GM23338 (cell line): ENCODE measurements at regions not wholly inside any gene's neighbourhood (a gene's known extent, or its start where the extent isn't known, plus 50 kb on each side); places are given as distances from the start of the nearest gene placed in this dataset.

Source experiments
- ATAC-seq: fragments of 200-7000 bp; cut with Tn5 transposase; 3 replicates; pipeline ENCODE4 v1.9.1; 2020
- DNase-seq: peaks from one replicate; pipeline ENCODE4 v3.0.0-alpha.2; 2015; ENCODE audit warnings: low spot score
- H2AFZ ChIP-seq: fragments of 200-600 bp; sonication (generic); 2 replicates; pipeline ENCODE4 v1.8.0; 2016; ENCODE audit warnings: antibody characterized with exemption, mild to moderate bottlenecking, moderate library complexity
- H3F3A ChIP-seq: fragments of 200-600 bp; sonication (generic); replicated peaks from 2 replicates; pipeline ENCODE4 v1.8.0; 2017; ENCODE audit warnings: antibody characterized with exemption, mixed run types, low read depth
- H3K27ac ChIP-seq: fragments of 200-600 bp; sonication (generic); 2 replicates; pipeline ENCODE4 v1.6.1; 2016; ENCODE audit warnings: low read depth
- H3K27me3 ChIP-seq: fragments of 200-600 bp; sonication (generic); 2 replicates; pipeline ENCODE4 v1.8.0; 2016; ENCODE audit warnings: mild to moderate bottlenecking, mixed run types, moderate library complexity; ENCODE audit not compliant: insufficient read depth
- H3K36me3 ChIP-seq: fragments of 200-600 bp; sonication (generic); 2 replicates; pipeline ENCODE4 v1.8.0; 2016; ENCODE audit warnings: mild to moderate bottlenecking; ENCODE audit not compliant: insufficient read depth
- H3K4me1 ChIP-seq: fragments of 200-600 bp; sonication (generic); 2 replicates; pipeline ENCODE4 v1.8.0; 2016; ENCODE audit warnings: mild to moderate bottlenecking, moderate library complexity; ENCODE audit not compliant: insufficient read depth
- H3K4me2 ChIP-seq: fragments of 200-600 bp; sonication (generic); 2 replicates; pipeline ENCODE4 v1.7.1; 2017; ENCODE audit warnings: mixed run types
- H3K4me3 ChIP-seq: fragments of 200-600 bp; sonication (generic); 2 replicates; pipeline ENCODE4 v1.6.1; 2016; ENCODE audit warnings: mixed run types
- H3K79me2 ChIP-seq: fragments of 200-600 bp; sonication (generic); replicated peaks from 2 replicates; pipeline ENCODE4 v1.8.0; 2017; ENCODE audit warnings: mild to moderate bottlenecking; ENCODE audit not compliant: insufficient read depth
- H3K9me2 ChIP-seq: fragments of 200-600 bp; sonication (generic); 2 replicates; pipeline ENCODE4 v1.8.0; 2017; ENCODE audit not compliant: insufficient read depth
- H4K20me1 ChIP-seq: fragments of 200-600 bp; sonication (generic); replicated peaks from 2 replicates; pipeline ENCODE4 v1.8.0; 2017; ENCODE audit warnings: mild to moderate bottlenecking; ENCODE audit not compliant: insufficient read depth
- H3K27ac Mint-ChIP-seq: 2 replicates; pipeline ENCODE4 v1.8.0; 2020; ENCODE audit warnings: inconsistent platforms, mild to moderate bottlenecking, moderate library complexity, mixed read lengths
- H3K27me3 Mint-ChIP-seq: 3 replicates; pipeline ENCODE4 v1.8.0; 2022; ENCODE audit warnings: low read depth, mild to moderate bottlenecking, moderate library complexity, mixed read lengths, inconsistent platforms; ENCODE audit not compliant: insufficient read depth, poor library complexity
- H3K36me3 Mint-ChIP-seq: 3 replicates; pipeline ENCODE4 v1.8.0; 2021; ENCODE audit warnings: low read depth, mild to moderate bottlenecking, inconsistent platforms, moderate library complexity, mixed read lengths
- H3K4me1 Mint-ChIP-seq: 3 replicates; pipeline ENCODE4 v1.8.0; 2020; ENCODE audit warnings: mild to moderate bottlenecking, inconsistent platforms, mixed read lengths
- H3K4me3 Mint-ChIP-seq: 3 replicates; pipeline ENCODE4 v1.8.0; 2021; ENCODE audit warnings: moderate library complexity, mild to moderate bottlenecking, inconsistent platforms, mixed read lengths
- H3K9me3 Mint-ChIP-seq: 3 replicates; pipeline ENCODE4 v1.8.0; 2020; ENCODE audit warnings: moderate library complexity, mild to moderate bottlenecking, inconsistent platforms, mixed read lengths
- CREB1 ChIP-seq: fragments of 250-450 bp; sonication (Bioruptor Pico); IDR thresholded peaks from 2 replicates; pipeline ENCODE4 v1.5.0; 2020; ENCODE audit warnings: low read depth, mild to moderate bottlenecking, moderate library complexity
- EZH2 ChIP-seq: fragments of 200-600 bp; sonication (generic); IDR thresholded peaks from one replicate; pipeline ENCODE4 v1.8.0; 2017; ENCODE audit warnings: antibody characterized with exemption, mild to moderate bottlenecking, low read depth; ENCODE audit not compliant: unreplicated experiment
- EZH2phosphoT487 ChIP-seq: fragments of 200-600 bp; sonication (generic); IDR thresholded peaks from one replicate; pipeline ENCODE4 v1.8.1; 2018; ENCODE audit warnings: antibody characterized with exemption; ENCODE audit not compliant: unreplicated experiment
- JUNB ChIP-seq: IDR thresholded peaks from one replicate; pipeline ENCODE4 v1.6.1; 2016; ENCODE audit warnings: antibody characterized with exemption; ENCODE audit not compliant: unreplicated experiment
- NANOG ChIP-seq: IDR thresholded peaks from 2 replicates; pipeline ENCODE4 v1.6.1; 2016; ENCODE audit warnings: antibody characterized with exemption, borderline replicate concordance
- POLR2AphosphoS5 ChIP-seq: IDR thresholded peaks from 2 replicates; pipeline ENCODE4 v1.6.1; 2016; ENCODE audit warnings: antibody characterized with exemption, low read depth
- STAT1 ChIP-seq: IDR thresholded peaks from one replicate; pipeline ENCODE4 v1.6.1; 2016; ENCODE audit warnings: antibody characterized with exemption; ENCODE audit not compliant: unreplicated experiment
- ZNF114 ChIP-seq: fragments of 250-450 bp; sonication (Bioruptor Pico); IDR thresholded peaks from 2 replicates; pipeline ENCODE4 v1.5.0; 2020; ENCODE audit warnings: mild to moderate bottlenecking, moderate library complexity
- ZNF331 ChIP-seq: fragments of 250-450 bp; sonication (Bioruptor Pico); IDR thresholded peaks from 2 replicates; pipeline ENCODE4 v1.5.0; 2020; ENCODE audit warnings: low read depth, mild to moderate bottlenecking, moderate library complexity
- TF ChIP-seq, protein P1 (sequence below): IDR thresholded peaks from one replicate; pipeline ENCODE4 v1.6.1; 2018; ENCODE audit warnings: antibody characterized with exemption; ENCODE audit not compliant: unreplicated experiment
- TF ChIP-seq, protein P2 (sequence below): fragments of 250-450 bp; sonication (Bioruptor Pico); IDR thresholded peaks from 2 replicates; pipeline ENCODE4 v1.5.0; 2020; ENCODE audit warnings: mild to moderate bottlenecking, moderate library complexity
- TF ChIP-seq, protein P3 (sequence below): IDR thresholded peaks from 2 replicates; pipeline ENCODE4 v1.6.1; 2016; ENCODE audit warnings: antibody characterized with exemption
- TF ChIP-seq, protein P4 (sequence below), 2 experiments: fragments of 200-600 bp in 1 of 2; sonication (generic) in 1 of 2; conservative IDR thresholded peaks; 2 replicates each; pipeline versions ENCODE4 v1.5.1 to v1.6.1; 2016 to 2017; ENCODE audit warnings: antibody characterized with exemption in 2 of 2, low read depth in 2 of 2, mild to moderate bottlenecking in 2 of 2, moderate library complexity in 1 of 2

DNA sequence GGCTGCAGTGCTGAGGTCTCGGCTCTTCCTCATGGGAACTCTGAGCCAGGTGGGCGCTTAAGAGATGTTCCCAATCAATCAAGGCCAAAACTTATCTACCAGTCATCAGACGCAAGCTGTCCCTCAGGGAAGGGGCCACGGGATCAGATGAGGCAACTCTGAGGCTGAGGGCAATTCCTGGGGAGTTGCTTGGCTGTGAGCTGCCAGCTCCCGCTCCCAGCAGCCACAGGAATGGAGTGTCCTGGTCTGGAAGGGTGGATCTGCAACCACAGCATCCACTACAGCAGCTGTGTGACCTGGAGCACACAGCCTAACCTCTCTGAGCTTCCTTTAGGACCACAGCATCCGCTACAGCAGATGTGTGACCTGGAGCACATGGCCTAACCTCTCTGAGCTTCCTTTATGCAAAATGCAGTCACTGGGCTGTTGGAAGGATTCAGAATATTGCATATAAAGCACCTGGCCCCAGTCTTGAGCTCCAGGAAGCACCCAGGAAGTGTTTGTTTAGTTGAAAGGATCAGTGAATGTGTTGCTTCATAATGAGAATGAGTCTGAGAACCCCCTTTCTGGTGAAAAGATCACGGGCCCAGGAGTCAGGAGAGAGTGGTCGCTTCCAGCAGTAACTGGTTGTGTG, 60.9 kb downstream of the TFAP2C start:
- H3K9me3 Mint-ChIP-seq, result no peaks in the 10 kb centered on the region
- Histone ChIP-seq H3K9me2 (no peaks in the 10 kb centered on the region), H3K27me3 (no peaks in the 10 kb centered on the region), H4K20me1 (no peaks in the 10 kb centered on the region), H2AFZ (peak overlapping the region; percentile 32; the same call in 1 of the 2 replicates), H3K4me1 (peaks cover 22% of the 10 kb centered on the region; the same call in 1 of the 2 replicates), H3K79me2 (no peaks in the 10 kb centered on the region), H3K4me2 (no peak overlapping the region), H3F3A (no peaks in the 10 kb centered on the region), H3K36me3 (no peaks in the 10 kb centered on the region), H3K27ac (no peak overlapping the region), H3K4me3 (no peak overlapping the region)
- peaks cover 25% of the 10 kb centered on the region for H3K4me1 Mint-ChIP-seq
- no peak overlapping the region for H3K4me3 Mint-ChIP-seq
- DNase-seq (no peak), ATAC-seq (no peak)
- TF ChIP-seq STAT1 (no peak), EZH2phosphoT487 (no peak), EZH2 (no peak), ZNF114 (CRISPR knock-in tag) (no peak), ZNF331 (CRISPR knock-in tag) (no peak), CREB1 (CRISPR knock-in tag) (no peak), NANOG (no peak), POLR2AphosphoS5 (no peak), JUNB (no peak)
- TF ChIP-seq, protein P1, sequence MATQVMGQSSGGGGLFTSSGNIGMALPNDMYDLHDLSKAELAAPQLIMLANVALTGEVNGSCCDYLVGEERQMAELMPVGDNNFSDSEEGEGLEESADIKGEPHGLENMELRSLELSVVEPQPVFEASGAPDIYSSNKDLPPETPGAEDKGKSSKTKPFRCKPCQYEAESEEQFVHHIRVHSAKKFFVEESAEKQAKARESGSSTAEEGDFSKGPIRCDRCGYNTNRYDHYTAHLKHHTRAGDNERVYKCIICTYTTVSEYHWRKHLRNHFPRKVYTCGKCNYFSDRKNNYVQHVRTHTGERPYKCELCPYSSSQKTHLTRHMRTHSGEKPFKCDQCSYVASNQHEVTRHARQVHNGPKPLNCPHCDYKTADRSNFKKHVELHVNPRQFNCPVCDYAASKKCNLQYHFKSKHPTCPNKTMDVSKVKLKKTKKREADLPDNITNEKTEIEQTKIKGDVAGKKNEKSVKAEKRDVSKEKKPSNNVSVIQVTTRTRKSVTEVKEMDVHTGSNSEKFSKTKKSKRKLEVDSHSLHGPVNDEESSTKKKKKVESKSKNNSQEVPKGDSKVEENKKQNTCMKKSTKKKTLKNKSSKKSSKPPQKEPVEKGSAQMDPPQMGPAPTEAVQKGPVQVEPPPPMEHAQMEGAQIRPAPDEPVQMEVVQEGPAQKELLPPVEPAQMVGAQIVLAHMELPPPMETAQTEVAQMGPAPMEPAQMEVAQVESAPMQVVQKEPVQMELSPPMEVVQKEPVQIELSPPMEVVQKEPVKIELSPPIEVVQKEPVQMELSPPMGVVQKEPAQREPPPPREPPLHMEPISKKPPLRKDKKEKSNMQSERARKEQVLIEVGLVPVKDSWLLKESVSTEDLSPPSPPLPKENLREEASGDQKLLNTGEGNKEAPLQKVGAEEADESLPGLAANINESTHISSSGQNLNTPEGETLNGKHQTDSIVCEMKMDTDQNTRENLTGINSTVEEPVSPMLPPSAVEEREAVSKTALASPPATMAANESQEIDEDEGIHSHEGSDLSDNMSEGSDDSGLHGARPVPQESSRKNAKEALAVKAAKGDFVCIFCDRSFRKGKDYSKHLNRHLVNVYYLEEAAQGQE, result no peak
- TF ChIP-seq, protein P2, sequence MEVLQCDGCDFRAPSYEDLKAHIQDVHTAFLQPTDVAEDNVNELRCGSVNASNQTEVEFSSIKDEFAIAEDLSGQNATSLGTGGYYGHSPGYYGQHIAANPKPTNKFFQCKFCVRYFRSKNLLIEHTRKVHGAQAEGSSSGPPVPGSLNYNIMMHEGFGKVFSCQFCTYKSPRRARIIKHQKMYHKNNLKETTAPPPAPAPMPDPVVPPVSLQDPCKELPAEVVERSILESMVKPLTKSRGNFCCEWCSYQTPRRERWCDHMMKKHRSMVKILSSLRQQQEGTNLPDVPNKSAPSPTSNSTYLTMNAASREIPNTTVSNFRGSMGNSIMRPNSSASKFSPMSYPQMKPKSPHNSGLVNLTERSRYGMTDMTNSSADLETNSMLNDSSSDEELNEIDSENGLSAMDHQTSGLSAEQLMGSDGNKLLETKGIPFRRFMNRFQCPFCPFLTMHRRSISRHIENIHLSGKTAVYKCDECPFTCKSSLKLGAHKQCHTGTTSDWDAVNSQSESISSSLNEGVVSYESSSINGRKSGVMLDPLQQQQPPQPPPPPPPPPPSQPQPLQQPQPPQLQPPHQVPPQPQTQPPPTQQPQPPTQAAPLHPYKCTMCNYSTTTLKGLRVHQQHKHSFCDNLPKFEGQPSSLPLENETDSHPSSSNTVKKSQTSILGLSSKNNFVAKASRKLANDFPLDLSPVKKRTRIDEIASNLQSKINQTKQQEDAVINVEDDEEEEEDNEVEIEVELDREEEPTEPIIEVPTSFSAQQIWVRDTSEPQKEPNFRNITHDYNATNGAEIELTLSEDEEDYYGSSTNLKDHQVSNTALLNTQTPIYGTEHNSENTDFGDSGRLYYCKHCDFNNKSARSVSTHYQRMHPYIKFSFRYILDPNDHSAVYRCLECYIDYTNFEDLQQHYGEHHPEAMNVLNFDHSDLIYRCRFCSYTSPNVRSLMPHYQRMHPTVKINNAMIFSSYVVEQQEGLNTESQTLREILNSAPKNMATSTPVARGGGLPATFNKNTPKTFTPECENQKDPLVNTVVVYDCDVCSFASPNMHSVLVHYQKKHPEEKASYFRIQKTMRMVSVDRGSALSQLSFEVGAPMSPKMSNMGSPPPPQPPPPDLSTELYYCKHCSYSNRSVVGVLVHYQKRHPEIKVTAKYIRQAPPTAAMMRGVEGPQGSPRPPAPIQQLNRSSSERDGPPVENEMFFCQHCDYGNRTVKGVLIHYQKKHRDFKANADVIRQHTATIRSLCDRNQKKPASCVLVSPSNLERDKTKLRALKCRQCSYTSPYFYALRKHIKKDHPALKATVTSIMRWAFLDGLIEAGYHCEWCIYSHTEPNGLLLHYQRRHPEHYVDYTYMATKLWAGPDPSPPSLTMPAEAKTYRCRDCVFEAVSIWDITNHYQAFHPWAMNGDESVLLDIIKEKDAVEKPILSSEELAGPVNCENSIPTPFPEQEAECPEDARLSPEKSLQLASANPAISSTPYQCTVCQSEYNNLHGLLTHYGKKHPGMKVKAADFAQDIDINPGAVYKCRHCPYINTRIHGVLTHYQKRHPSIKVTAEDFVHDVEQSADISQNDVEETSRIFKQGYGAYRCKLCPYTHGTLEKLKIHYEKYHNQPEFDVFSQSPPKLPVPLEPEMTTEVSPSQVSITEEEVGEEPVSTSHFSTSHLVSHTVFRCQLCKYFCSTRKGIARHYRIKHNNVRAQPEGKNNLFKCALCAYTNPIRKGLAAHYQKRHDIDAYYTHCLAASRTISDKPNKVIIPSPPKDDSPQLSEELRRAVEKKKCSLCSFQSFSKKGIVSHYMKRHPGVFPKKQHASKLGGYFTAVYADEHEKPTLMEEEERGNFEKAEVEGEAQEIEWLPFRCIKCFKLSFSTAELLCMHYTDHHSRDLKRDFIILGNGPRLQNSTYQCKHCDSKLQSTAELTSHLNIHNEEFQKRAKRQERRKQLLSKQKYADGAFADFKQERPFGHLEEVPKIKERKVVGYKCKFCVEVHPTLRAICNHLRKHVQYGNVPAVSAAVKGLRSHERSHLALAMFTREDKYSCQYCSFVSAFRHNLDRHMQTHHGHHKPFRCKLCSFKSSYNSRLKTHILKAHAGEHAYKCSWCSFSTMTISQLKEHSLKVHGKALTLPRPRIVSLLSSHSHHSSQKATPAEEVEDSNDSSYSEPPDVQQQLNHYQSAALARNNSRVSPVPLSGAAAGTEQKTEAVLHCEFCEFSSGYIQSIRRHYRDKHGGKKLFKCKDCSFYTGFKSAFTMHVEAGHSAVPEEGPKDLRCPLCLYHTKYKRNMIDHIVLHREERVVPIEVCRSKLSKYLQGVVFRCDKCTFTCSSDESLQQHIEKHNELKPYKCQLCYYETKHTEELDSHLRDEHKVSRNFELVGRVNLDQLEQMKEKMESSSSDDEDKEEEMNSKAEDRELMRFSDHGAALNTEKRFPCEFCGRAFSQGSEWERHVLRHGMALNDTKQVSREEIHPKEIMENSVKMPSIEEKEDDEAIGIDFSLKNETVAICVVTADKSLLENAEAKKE, result no peak
- TF ChIP-seq, protein P3, sequence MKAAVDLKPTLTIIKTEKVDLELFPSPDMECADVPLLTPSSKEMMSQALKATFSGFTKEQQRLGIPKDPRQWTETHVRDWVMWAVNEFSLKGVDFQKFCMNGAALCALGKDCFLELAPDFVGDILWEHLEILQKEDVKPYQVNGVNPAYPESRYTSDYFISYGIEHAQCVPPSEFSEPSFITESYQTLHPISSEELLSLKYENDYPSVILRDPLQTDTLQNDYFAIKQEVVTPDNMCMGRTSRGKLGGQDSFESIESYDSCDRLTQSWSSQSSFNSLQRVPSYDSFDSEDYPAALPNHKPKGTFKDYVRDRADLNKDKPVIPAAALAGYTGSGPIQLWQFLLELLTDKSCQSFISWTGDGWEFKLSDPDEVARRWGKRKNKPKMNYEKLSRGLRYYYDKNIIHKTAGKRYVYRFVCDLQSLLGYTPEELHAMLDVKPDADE, result no peak
- TF ChIP-seq, protein P4, sequence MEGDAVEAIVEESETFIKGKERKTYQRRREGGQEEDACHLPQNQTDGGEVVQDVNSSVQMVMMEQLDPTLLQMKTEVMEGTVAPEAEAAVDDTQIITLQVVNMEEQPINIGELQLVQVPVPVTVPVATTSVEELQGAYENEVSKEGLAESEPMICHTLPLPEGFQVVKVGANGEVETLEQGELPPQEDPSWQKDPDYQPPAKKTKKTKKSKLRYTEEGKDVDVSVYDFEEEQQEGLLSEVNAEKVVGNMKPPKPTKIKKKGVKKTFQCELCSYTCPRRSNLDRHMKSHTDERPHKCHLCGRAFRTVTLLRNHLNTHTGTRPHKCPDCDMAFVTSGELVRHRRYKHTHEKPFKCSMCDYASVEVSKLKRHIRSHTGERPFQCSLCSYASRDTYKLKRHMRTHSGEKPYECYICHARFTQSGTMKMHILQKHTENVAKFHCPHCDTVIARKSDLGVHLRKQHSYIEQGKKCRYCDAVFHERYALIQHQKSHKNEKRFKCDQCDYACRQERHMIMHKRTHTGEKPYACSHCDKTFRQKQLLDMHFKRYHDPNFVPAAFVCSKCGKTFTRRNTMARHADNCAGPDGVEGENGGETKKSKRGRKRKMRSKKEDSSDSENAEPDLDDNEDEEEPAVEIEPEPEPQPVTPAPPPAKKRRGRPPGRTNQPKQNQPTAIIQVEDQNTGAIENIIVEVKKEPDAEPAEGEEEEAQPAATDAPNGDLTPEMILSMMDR (conservative IDR thresholded peaks at IDR 0.05; ENCODE audit: low read depth in 2 of 2), result no peak
- no peaks in the 10 kb centered on the region for H3K36me3 Mint-ChIP-seq
- peaks cover 9% of the 10 kb centered on the region for H3K27me3 Mint-ChIP-seq
- no peak overlapping the region for H3K27ac Mint-ChIP-seq
